NCI-H82 treated with DMSO at 0.1 percent for 48 hours (cell line): ENCODE measurements at regions not wholly inside any gene's neighbourhood (a gene's known extent, or its start where the extent isn't known, plus 50 kb on each side); places are given as distances from the start of the nearest gene placed in this dataset.

Experiments used
- DNase-seq: peaks from one replicate; lab custom pipeline; 2025; ENCODE audit not compliant: unreplicated experiment; lab: John Stamatoyannopoulos, UW

- DNase-seq = no peak
Measured at GRCh38 chr5:126364206-126364902, 58.9 kb upstream of the GRAMD2B start.

- DNase-seq = no peak
Measured at GRCh38 chr5:126365446-126366198, 57.6 kb upstream of the GRAMD2B start.

GRCh38 chr5:126366199-126366560, 57.0 kb upstream of the GRAMD2B start:
- no peak for DNase-seq

- no peak for DNase-seq
Measured at GRCh38 chr5:126368239-126368812, 54.9 kb upstream of the GRAMD2B start.

GRCh38 chr5:126369083-126369482, 54.1 kb upstream of the GRAMD2B start:
- DNase-seq = no peak

GRCh38 chr5:126369995-126370731, 53.0 kb upstream of the GRAMD2B start:
- DNase-seq = no peak

GRCh38 chr5:126370796-126371718, 52.2 kb upstream of the GRAMD2B start:
- no peak for DNase-seq

- no peak for DNase-seq
Measured at GRCh38 chr5:126373375-126374108, 49.7 kb upstream of the GRAMD2B start.
